ENCODE measurements at regions not wholly inside any gene's neighbourhood (a gene's known extent, or its start where the extent isn't known, plus 50 kb on each side); places are given as distances from the start of the nearest gene placed in this dataset.

- Mint-ChIP-seq H3K4me1 (ENCODE audit: low read depth) (no peaks in the 10 kb centered on the region), H3K9me3 (no peaks in the 10 kb centered on the region), H3K36me3 (ENCODE audit: insufficient read depth in 2 of 2) (no peaks in the 10 kb centered on the region), H3K27ac (no peak overlapping the region), H3K4me3 (no peak overlapping the region), H3K27me3 (ENCODE audit: low read depth) (no peaks in the 10 kb centered on the region)
- DNase-seq (no peak), ATAC-seq (replicated peaks in 1 of 2) (no peak)
Observed at GRCh38 chr13:73369095-73369494, 310.3 kb downstream of the KLF5 start.

GRCh38 chr13:73368608-73369007 lies 309.8 kb downstream of the KLF5 start:
- Mint-ChIP-seq H3K27me3 (ENCODE audit: low read depth) (no peaks in the 10 kb centered on the region), H3K9me3 (no peaks in the 10 kb centered on the region), H3K4me3 (no peak overlapping the region), H3K4me1 (ENCODE audit: low read depth) (no peaks in the 10 kb centered on the region), H3K36me3 (ENCODE audit: insufficient read depth in 2 of 2) (no peaks in the 10 kb centered on the region), H3K27ac (no peak overlapping the region)
- DNase-seq (no peak), ATAC-seq (replicated peaks in 1 of 2) (no peak)

- Mint-ChIP-seq H3K4me1 (ENCODE audit: low read depth) (no peaks in the 10 kb centered on the region), H3K4me3 (no peak overlapping the region)
- ATAC-seq (replicated peaks in 1 of 2), result no peak
Observed at GRCh38 chr13:73367886-73368285, 309.1 kb downstream of the KLF5 start.

GRCh38 chr13:73366241-73366640 lies 307.4 kb downstream of the KLF5 start:
- Mint-ChIP-seq H3K9me3 (no peaks in the 10 kb centered on the region), H3K27me3 (ENCODE audit: low read depth) (no peaks in the 10 kb centered on the region), H3K4me1 (ENCODE audit: low read depth) (no peaks in the 10 kb centered on the region), H3K36me3 (ENCODE audit: insufficient read depth in 2 of 2) (no peaks in the 10 kb centered on the region), H3K4me3 (no peak overlapping the region), H3K27ac (no peak overlapping the region)
- DNase-seq (no peak), ATAC-seq (replicated peaks in 1 of 2) (no peak)

More at GRCh38 chr13:73367886-73368285, 309.1 kb downstream of the KLF5 start:
- H3K36me3 Mint-ChIP-seq (ENCODE audit: insufficient read depth in 2 of 2), result no peaks in the 10 kb centered on the region
- no peak overlapping the region for H3K27ac Mint-ChIP-seq
- no peaks in the 10 kb centered on the region for H3K27me3 Mint-ChIP-seq (ENCODE audit: low read depth)
- no peaks in the 10 kb centered on the region for H3K9me3 Mint-ChIP-seq
- no peak for DNase-seq

GRCh38 chr13:73365681-73366080 lies 306.9 kb downstream of the KLF5 start:
- H3K9me3 Mint-ChIP-seq, result no peaks in the 10 kb centered on the region

GRCh38 chr13:73365252-73365651 lies 306.4 kb downstream of the KLF5 start:
- H3K27ac Mint-ChIP-seq, result no peak overlapping the region
- ATAC-seq (replicated peaks in 1 of 2) (no peak), DNase-seq (no peak)
- H3K4me1 Mint-ChIP-seq (ENCODE audit: low read depth), result no peaks in the 10 kb centered on the region
- H3K4me3 Mint-ChIP-seq, result no peak overlapping the region
- no peaks in the 10 kb centered on the region for H3K9me3 Mint-ChIP-seq
- H3K36me3 Mint-ChIP-seq (ENCODE audit: insufficient read depth in 2 of 2), result no peaks in the 10 kb centered on the region
- H3K27me3 Mint-ChIP-seq (ENCODE audit: low read depth), result no peaks in the 10 kb centered on the region

More at GRCh38 chr13:73365681-73366080, 306.9 kb downstream of the KLF5 start:
- H3K27me3 Mint-ChIP-seq (ENCODE audit: low read depth), result no peaks in the 10 kb centered on the region
- no peaks in the 10 kb centered on the region for H3K4me1 Mint-ChIP-seq (ENCODE audit: low read depth)
- H3K4me3 Mint-ChIP-seq, result no peak overlapping the region
- no peak overlapping the region for H3K27ac Mint-ChIP-seq
- no peaks in the 10 kb centered on the region for H3K36me3 Mint-ChIP-seq (ENCODE audit: insufficient read depth in 2 of 2)
- ATAC-seq (replicated peaks in 1 of 2) (no peak), DNase-seq (no peak)

- Mint-ChIP-seq H3K36me3 (ENCODE audit: insufficient read depth in 2 of 2) (no peaks in the 10 kb centered on the region), H3K27ac (no peak overlapping the region), H3K9me3 (no peaks in the 10 kb centered on the region), H3K27me3 (ENCODE audit: low read depth) (no peaks in the 10 kb centered on the region), H3K4me3 (no peak overlapping the region), H3K4me1 (ENCODE audit: low read depth) (no peaks in the 10 kb centered on the region)
- DNase-seq, result no peak
- ATAC-seq (replicated peaks in 1 of 2), result no peak
Observed at GRCh38 chr13:73364736-73365135, 305.9 kb downstream of the KLF5 start.

- no peaks in the 10 kb centered on the region for H3K27me3 Mint-ChIP-seq (ENCODE audit: low read depth)
- H3K9me3 Mint-ChIP-seq, result peaks cover 0 to 2% of the 10 kb centered on the region in 2 donors
- no peak for DNase-seq
- no peak overlapping the region for H3K4me3 Mint-ChIP-seq
- H3K4me1 Mint-ChIP-seq (ENCODE audit: low read depth), result no peaks in the 10 kb centered on the region
- no peak overlapping the region for H3K27ac Mint-ChIP-seq
- no peak for ATAC-seq (replicated peaks in 1 of 2)
- no peaks in the 10 kb centered on the region for H3K36me3 Mint-ChIP-seq (ENCODE audit: insufficient read depth in 2 of 2)
Observed at GRCh38 chr13:73358606-73359095, 299.8 kb downstream of the KLF5 start.

GRCh38 chr13:73355134-73355533 lies 296.3 kb downstream of the KLF5 start:
- H3K4me3 Mint-ChIP-seq, result no peak overlapping the region
- ATAC-seq (replicated peaks in 1 of 2), result no peak
- no peaks in the 10 kb centered on the region for H3K27me3 Mint-ChIP-seq (ENCODE audit: low read depth)
- peaks cover 0 to 2% of the 10 kb centered on the region in 2 donors for H3K9me3 Mint-ChIP-seq
- no peak overlapping the region for H3K27ac Mint-ChIP-seq
- H3K36me3 Mint-ChIP-seq (ENCODE audit: insufficient read depth in 2 of 2), result no peaks in the 10 kb centered on the region
- H3K4me1 Mint-ChIP-seq (ENCODE audit: low read depth), result no peaks in the 10 kb centered on the region
- DNase-seq, result no peak

- DNase-seq, result no peak
- Mint-ChIP-seq H3K4me1 (ENCODE audit: low read depth) (no peaks in the 10 kb centered on the region), H3K9me3 (peaks cover 2 to 3% of the 10 kb centered on the region in 2 donors), H3K27me3 (ENCODE audit: low read depth) (peaks cover 12% of the 10 kb centered on the region), H3K27ac (no peak overlapping the region), H3K36me3 (ENCODE audit: insufficient read depth in 2 of 2) (no peaks in the 10 kb centered on the region), H3K4me3 (no peak overlapping the region)
- ATAC-seq (replicated peaks in 1 of 2), result no peak
Observed at GRCh38 chr13:73351730-73352129, 292.9 kb downstream of the KLF5 start.

- H3K9me3 Mint-ChIP-seq, result peaks cover 0 to 1% of the 10 kb centered on the region in 2 donors
- no peaks in the 10 kb centered on the region for H3K36me3 Mint-ChIP-seq (ENCODE audit: insufficient read depth in 2 of 2)
- H3K4me1 Mint-ChIP-seq (ENCODE audit: low read depth), result no peaks in the 10 kb centered on the region
- no peaks in the 10 kb centered on the region for H3K27me3 Mint-ChIP-seq (ENCODE audit: low read depth)
- no peak overlapping the region for H3K4me3 Mint-ChIP-seq
- DNase-seq, result no peak
- H3K27ac Mint-ChIP-seq, result no peak overlapping the region
- no peak for ATAC-seq (replicated peaks in 1 of 2)
Observed at GRCh38 chr13:73341748-73342147, 282.9 kb downstream of the KLF5 start.

GRCh38 chr13:73340069-73340468 lies 281.3 kb downstream of the KLF5 start:
- H3K4me3 Mint-ChIP-seq, result no peak overlapping the region
- DNase-seq, result no peak
- H3K4me1 Mint-ChIP-seq (ENCODE audit: low read depth), result peaks cover 4% of the 10 kb centered on the region
- no peak for ATAC-seq (replicated peaks in 1 of 2)
- H3K27me3 Mint-ChIP-seq (ENCODE audit: low read depth), result no peaks in the 10 kb centered on the region
- H3K9me3 Mint-ChIP-seq, result no peaks in the 10 kb centered on the region
- H3K36me3 Mint-ChIP-seq (ENCODE audit: insufficient read depth in 2 of 2), result no peaks in the 10 kb centered on the region
- H3K27ac Mint-ChIP-seq, result no peak overlapping the region

GRCh38 chr13:73339086-73339485 lies 280.3 kb downstream of the KLF5 start:
- no peak for DNase-seq
- Mint-ChIP-seq H3K4me1 (ENCODE audit: low read depth) (peaks cover 14% of the 10 kb centered on the region), H3K36me3 (ENCODE audit: insufficient read depth in 2 of 2) (no peaks in the 10 kb centered on the region), H3K9me3 (no peaks in the 10 kb centered on the region), H3K27me3 (ENCODE audit: low read depth) (no peaks in the 10 kb centered on the region), H3K27ac (no peak overlapping the region), H3K4me3 (no peak overlapping the region)
- no peak for ATAC-seq (replicated peaks in 1 of 2)

- H3K9me3 Mint-ChIP-seq, result no peaks in the 10 kb centered on the region
- ATAC-seq (replicated peaks in 1 of 2), result no peak
- no peaks in the 10 kb centered on the region for H3K27me3 Mint-ChIP-seq (ENCODE audit: low read depth)
- no peak overlapping the region for H3K4me3 Mint-ChIP-seq
- no peak overlapping the region for H3K27ac Mint-ChIP-seq
- no peaks in the 10 kb centered on the region for H3K36me3 Mint-ChIP-seq (ENCODE audit: insufficient read depth in 2 of 2)
- peaks cover 14% of the 10 kb centered on the region for H3K4me1 Mint-ChIP-seq (ENCODE audit: low read depth)
- no peak for DNase-seq
Observed at GRCh38 chr13:73338389-73338788, 279.6 kb downstream of the KLF5 start.
